Colonic mucosa (tissue), 4 donors: ENCODE measurements at regions not wholly inside any gene's neighbourhood (a gene's known extent, or its start where the extent isn't known, plus 50 kb on each side); places are given as distances from the start of the nearest gene placed in this dataset.

ENCODE experiments used
- DNase-seq: peaks from one replicate; pipeline ENCODE4 v3.0.0-alpha.2; 2020
- H3K27ac ChIP-seq: fragments of 200-600 bp; one replicate; pipeline ENCODE4 v1.8.0; 2021
- H3K27me3 ChIP-seq: fragments of 200-600 bp; one replicate; pipeline ENCODE4 v1.8.0; 2021
- H3K36me3 ChIP-seq: fragments of 200-600 bp; one replicate; pipeline ENCODE4 v1.8.0; 2021
- H3K4me1 ChIP-seq: fragments of 200-600 bp; one replicate; pipeline ENCODE4 v1.8.0; 2021; ENCODE audit warnings: mild to moderate bottlenecking
- H3K4me3 ChIP-seq: fragments of 200-600 bp; one replicate; pipeline ENCODE4 v1.8.0; 2021
- H3K9ac ChIP-seq, 2 donors: one replicate each; pipeline ENCODE4 v1.7.0; 2013; ENCODE audit warnings: control low read depth in 2 of 2, low read depth in 2 of 2, low read length in 2 of 2
- H3K9me3 ChIP-seq: fragments of 200-600 bp; one replicate; pipeline ENCODE4 v1.8.0; 2021
- CTCF ChIP-seq: fragments of 200-600 bp; IDR thresholded peaks from one replicate; pipeline ENCODE4 v1.8.0; 2022; ENCODE audit warnings: antibody characterized with exemption, mild to moderate bottlenecking
- intact Hi-C: fragments of 100-400 bp; cut with DNase I; formaldehyde crosslinking; loops from one replicate; pipeline ENCODE4 v1.14.1; 2022
- donor health status: healthy.
- donor health status: DM: no; HTN: no; CAD: no.
- donor health status: DM: no; HTN: no; CAD: no.

GRCh38 chr14:45400950-45401640, 148.1 kb upstream of the MIS18BP1 start:
- Histone ChIP-seq H3K4me1 (no peaks in the 10 kb centered on the region), H3K27ac (no peak overlapping the region), H3K4me3 (no peak overlapping the region), H3K36me3 (no peaks in the 10 kb centered on the region), H3K9ac (no peak overlapping the region), H3K27me3 (no peaks in the 10 kb centered on the region), H3K9me3 (no peaks in the 10 kb centered on the region)
- intact Hi-C loops = no loop called here
- no peak for DNase-seq
- no peak for TF ChIP-seq CTCF

DNA sequence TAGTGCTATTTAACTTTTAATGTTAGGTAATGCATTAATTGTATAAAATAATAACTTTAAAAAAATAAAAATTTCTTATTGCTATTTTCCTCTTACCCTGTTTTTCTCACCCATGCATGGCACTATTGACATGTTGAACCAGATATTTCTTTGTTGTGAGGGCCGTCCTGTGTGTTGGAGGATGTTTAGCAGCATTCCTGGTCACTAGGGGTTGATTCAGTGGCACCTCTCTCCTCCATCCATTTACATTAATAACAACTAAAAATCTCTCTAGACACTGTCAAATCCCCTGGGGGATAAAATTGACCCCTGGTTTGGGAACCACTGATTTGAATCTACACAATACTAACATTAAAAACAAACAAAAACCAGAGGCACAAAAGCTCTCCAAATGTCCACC, 147.5 kb upstream of the MIS18BP1 start:
- Histone ChIP-seq H3K27ac (no peak overlapping the region), H3K4me1 (no peaks in the 10 kb centered on the region), H3K27me3 (no peaks in the 10 kb centered on the region), H3K4me3 (no peak overlapping the region), H3K9me3 (no peaks in the 10 kb centered on the region), H3K36me3 (no peaks in the 10 kb centered on the region), H3K9ac (no peak overlapping the region)
- intact Hi-C loops = no loop called here
- DNase-seq = no peak
- no peak for TF ChIP-seq CTCF

GRCh38 chr14:45381091-45381490, 128.1 kb upstream of the MIS18BP1 start:
- no peak overlapping the region for H3K27ac ChIP-seq
- intact Hi-C loops = no loop called here
- no peaks in the 10 kb centered on the region for H3K27me3 ChIP-seq
- H3K4me3 ChIP-seq = no peak overlapping the region
- no peak for TF ChIP-seq CTCF
- no peaks in the 10 kb centered on the region for H3K9me3 ChIP-seq
- no peaks in the 10 kb centered on the region for H3K36me3 ChIP-seq
- no peak for DNase-seq
- no peak overlapping the region for H3K9ac ChIP-seq
- H3K4me1 ChIP-seq = no peaks in the 10 kb centered on the region

DNA sequence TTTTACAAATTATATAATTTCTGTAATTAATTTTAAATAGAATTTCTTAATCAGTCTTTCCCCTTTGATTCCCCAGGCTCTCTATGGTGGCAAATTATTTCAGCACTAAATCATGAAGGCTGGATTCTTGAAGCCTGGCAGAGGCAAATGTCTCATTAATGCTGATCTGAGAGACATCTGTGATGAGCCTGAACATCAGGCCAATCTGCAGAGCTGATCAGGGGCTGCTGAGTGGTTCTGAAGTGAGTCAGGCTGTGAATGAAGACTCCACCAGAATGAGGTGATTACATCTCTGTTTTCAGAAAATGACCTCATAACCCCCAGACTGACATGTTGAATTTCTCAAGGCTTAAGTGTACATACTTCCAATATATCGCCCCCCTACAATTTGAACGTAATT, 124.2 kb upstream of the MIS18BP1 start:
- no peak for TF ChIP-seq CTCF
- H3K27ac ChIP-seq = no peak overlapping the region
- H3K9ac ChIP-seq = no peak overlapping the region
- no peaks in the 10 kb centered on the region for H3K9me3 ChIP-seq
- DNase-seq = no peak
- no peaks in the 10 kb centered on the region for H3K27me3 ChIP-seq
- H3K36me3 ChIP-seq = no peaks in the 10 kb centered on the region
- H3K4me3 ChIP-seq = no peak overlapping the region
- H3K4me1 ChIP-seq = no peaks in the 10 kb centered on the region
- intact Hi-C loops = no loop called here

DNA sequence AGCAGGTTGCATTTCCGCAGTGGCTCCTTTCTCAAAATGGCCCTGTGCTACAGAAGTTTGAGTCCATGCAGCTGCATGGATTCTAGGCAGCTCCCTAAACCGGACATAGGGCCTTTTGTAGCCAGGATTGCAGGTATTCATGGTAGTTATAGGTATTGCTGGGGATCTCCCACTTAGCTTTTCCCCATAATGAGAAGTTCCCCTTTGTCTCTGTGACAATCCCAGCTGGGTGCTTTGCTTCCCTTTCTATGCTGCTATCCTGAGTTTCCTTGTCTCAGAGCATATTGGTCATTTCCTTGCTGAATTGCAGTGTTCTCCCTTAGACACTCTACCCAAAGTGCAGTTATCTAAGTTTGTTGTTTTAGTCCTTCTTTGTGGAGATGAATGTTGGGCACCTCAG, 120.9 kb upstream of the MIS18BP1 start:
- intact Hi-C loops = no loop called here
- DNase-seq = no peak
- no peak overlapping the region for H3K27ac ChIP-seq
- no peak overlapping the region for H3K9ac ChIP-seq
- no peaks in the 10 kb centered on the region for H3K9me3 ChIP-seq
- H3K4me1 ChIP-seq = no peaks in the 10 kb centered on the region
- no peaks in the 10 kb centered on the region for H3K36me3 ChIP-seq
- no peaks in the 10 kb centered on the region for H3K27me3 ChIP-seq
- no peak overlapping the region for H3K4me3 ChIP-seq
- TF ChIP-seq CTCF = no peak
